ENCODE measurements at regions not wholly inside any gene's neighbourhood (a gene's known extent, or its start where the extent isn't known, plus 50 kb on each side); places are given as distances from the start of the nearest gene placed in this dataset.
"Not testable (repeated sequence)": the region's sequence is repeated elsewhere in the genome, so short reads cannot be mapped to it uniquely, and the experiment has no call there.

DNA sequence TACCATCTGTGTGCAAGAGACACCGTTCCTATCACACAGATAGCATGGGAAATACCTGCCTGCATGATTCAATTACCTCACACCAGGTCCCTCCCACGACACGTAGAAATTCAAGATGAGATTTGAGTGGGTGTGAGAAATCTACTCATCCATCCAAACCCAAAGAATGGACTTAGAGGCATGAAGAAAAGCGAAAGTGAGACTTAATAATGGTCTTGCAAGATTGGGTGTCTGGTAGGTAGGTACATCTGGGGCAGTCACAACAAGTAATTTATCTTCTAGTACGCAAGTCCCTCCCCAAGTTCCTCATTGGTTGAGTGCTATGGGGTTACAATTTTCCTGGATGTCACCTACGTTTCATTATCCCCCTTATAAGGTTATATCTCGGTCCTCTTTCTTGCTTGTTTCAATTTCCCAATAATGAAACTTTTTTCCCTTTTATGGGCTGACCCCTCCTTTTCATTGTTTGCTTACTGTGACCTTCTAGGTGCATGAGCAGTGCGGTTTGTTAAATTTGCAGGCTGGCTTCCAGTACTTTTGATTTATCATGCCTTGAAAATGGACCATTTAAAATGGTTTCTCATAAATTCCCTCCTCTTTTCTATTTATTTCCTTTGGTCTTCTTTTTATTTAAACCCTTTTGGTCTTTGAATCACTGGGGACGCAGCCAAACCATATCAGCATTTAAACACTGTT is 63.1 kb upstream of the ZNF658 start:
- not testable (repeated sequence) for H3K27me3 Mint-ChIP-seq (ENCODE audit: insufficient read depth); H3K36me3 ChIP-seq (ENCODE audit: control insufficient read depth, insufficient read depth, low read length); H3K27ac ChIP-seq (ENCODE audit: low read depth, low read length); H3K27me3 ChIP-seq (ENCODE audit: control insufficient read depth, insufficient read depth, low read length, poor library complexity, severe bottlenecking); DNase-seq; H3K4me3 Mint-ChIP-seq; H3K4me1 Mint-ChIP-seq; H3K36me3 Mint-ChIP-seq (ENCODE audit: low read depth); H3K4me3 ChIP-seq (ENCODE audit: low read length); H3K9me3 ChIP-seq (ENCODE audit: control insufficient read depth, low read length); H3K4me1 ChIP-seq (ENCODE audit: control insufficient read depth, insufficient read depth, low read length); H3K27ac Mint-ChIP-seq; H3K9ac ChIP-seq (ENCODE audit: extremely low read depth, low read length, poor library complexity, severe bottlenecking); H3K9me3 Mint-ChIP-seq
- WGBS, 2 experiments (ENCODE audit: insufficient coverage in 1 of 2, insufficient read length in 1 of 2) = no CpG with 5 or more reads among the region's 9 CpGs
